ENCODE measurements at regions not wholly inside any gene's neighbourhood (a gene's known extent, or its start where the extent isn't known, plus 50 kb on each side); places are given as distances from the start of the nearest gene placed in this dataset.

GRCh38 chr12:97628962-97629361, 166.4 kb downstream of the RMST start:
- no peak for TF ChIP-seq SP1 (IDR thresholded peaks at IDR 0.05)
- TF ChIP-seq SUZ12 (IDR thresholded peaks at IDR 0.05): no peak
- TF ChIP-seq BHLHE40 (IDR thresholded peaks at IDR 0.05; ENCODE audit: borderline replicate concordance): no peak
- no peak for TF ChIP-seq NFRKB (IDR thresholded peaks at IDR 0.05)
- TF ChIP-seq LEF1 (IDR thresholded peaks at IDR 0.05; ENCODE audit: borderline replicate concordance): no peak
- no peak for TF ChIP-seq FOXM1 (IDR thresholded peaks at IDR 0.05; ENCODE audit: borderline replicate concordance)
- TF ChIP-seq FOXA1 (IDR thresholded peaks at IDR 0.05): no peak
- TF ChIP-seq ZNF384 (IDR thresholded peaks at IDR 0.05): no peak
- TF ChIP-seq ELF4 (IDR thresholded peaks at IDR 0.05): no peak
- TF ChIP-seq ARNT (IDR thresholded peaks at IDR 0.05): no peak
- no peak for TF ChIP-seq TARDBP (IDR thresholded peaks at IDR 0.05)
- no peak for TF ChIP-seq L3MBTL2 (conservative IDR thresholded peaks at IDR 0.05)
